Activated CD4-positive, alpha-beta T cell treated with anti-CD3 and anti-CD28 coated beads for 36 hours (primary cell): ENCODE measurements at regions not wholly inside any gene's neighbourhood (a gene's known extent, or its start where the extent isn't known, plus 50 kb on each side); places are given as distances from the start of the nearest gene placed in this dataset.

ENCODE experiments used
- ATAC-seq: fragments of 200-7000 bp; cut with Tn5 transposase; one replicate; pipeline ENCODE4 v1.10.0; 2021; ENCODE audit warnings: mild to moderate bottlenecking, moderate library complexity
- CTCF ChIA-PET: fragments of 350-600 bp; sonication (Branson Sonifier 250); formaldehyde crosslinking; loops from one replicate; lab custom pipeline; 2021; ENCODE audit warnings: antibody characterized with exemption; lab: Charles Lee
- POLR2A ChIA-PET: fragments of 350-600 bp; sonication (Branson Sonifier 250); formaldehyde crosslinking; loops from one replicate; lab custom pipeline; 2021; ENCODE audit warnings: antibody characterized with exemption, inconsistent platforms; lab: Charles Lee
- DNase-seq: peaks from one replicate; pipeline ENCODE4 v3.0.0-alpha.2; 2020
- H3K27ac Mint-ChIP-seq: one replicate; pipeline ENCODE4 v1.8.0; 2021; ENCODE audit warnings: mixed read lengths
- H3K27me3 Mint-ChIP-seq: one replicate; pipeline ENCODE4 v1.8.0; 2021; ENCODE audit warnings: mixed read lengths
- H3K36me3 Mint-ChIP-seq: one replicate; pipeline ENCODE4 v1.8.0; 2021; ENCODE audit warnings: low read depth, mixed read lengths
- H3K4me1 Mint-ChIP-seq: one replicate; pipeline ENCODE4 v1.8.0; 2021; ENCODE audit warnings: mixed read lengths
- H3K4me3 Mint-ChIP-seq: one replicate; pipeline ENCODE4 v1.8.0; 2021; ENCODE audit warnings: mild to moderate bottlenecking, moderate library complexity, mixed read lengths
- H3K9me3 Mint-ChIP-seq: one replicate; pipeline ENCODE4 v1.8.0; 2021; ENCODE audit warnings: low read depth, mixed read lengths
- intact Hi-C, 2 experiments: fragments of 100-400 bp; cut with DNase I in 1 of 2; cut with micrococcal nuclease in 1 of 2; formaldehyde crosslinking; loops; one replicate each; pipeline versions ENCODE4 v1.14.2 to v1.15.1; 2022 to 2024; cut with DNase I, micrococcal nuclease

DNA sequence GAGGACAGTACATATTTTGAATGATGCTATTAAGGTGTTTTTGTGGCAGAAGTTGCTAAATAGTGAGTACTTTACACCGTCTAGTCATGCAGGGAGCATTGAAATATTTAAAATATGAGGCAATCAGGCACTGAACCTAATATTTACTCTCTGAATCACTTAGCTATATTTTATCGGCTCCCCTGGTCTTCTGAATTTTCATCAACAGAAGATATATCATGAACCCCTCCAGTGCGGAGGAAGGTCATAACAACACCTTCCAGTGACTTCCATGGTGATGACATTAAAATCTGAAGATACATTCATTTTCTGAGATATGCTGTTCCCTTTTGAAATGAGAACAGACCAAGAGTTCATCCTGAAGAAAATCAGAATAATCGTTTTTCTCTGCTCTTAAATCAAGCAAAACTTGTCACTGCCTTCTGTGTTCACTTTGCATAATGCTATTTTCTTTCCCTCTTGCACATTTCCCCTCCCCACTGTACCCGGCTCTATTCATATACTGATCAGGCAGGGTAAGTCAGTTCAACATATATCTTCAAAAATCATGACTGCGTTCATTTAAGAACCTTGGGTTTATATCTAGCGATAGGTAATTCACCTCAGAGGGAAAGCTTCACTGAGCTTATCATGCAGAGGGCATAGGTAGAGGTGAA lies 729.9 kb upstream of the GYPC start:
- H3K4me3 Mint-ChIP-seq, result no peak overlapping the region
- ChIA-PET CTCF (no interaction called here), POLR2A (no interaction called here)
- no peak for ATAC-seq
- no peak overlapping the region for H3K27ac Mint-ChIP-seq
- H3K27me3 Mint-ChIP-seq, result peaks cover 2% of the 10 kb centered on the region
- no peaks in the 10 kb centered on the region for H3K4me1 Mint-ChIP-seq
- intact Hi-C loops, result no loop called here
- H3K36me3 Mint-ChIP-seq, result no peaks in the 10 kb centered on the region
- H3K9me3 Mint-ChIP-seq, result peaks cover 4% of the 10 kb centered on the region
- DNase-seq, result no peak

DNA sequence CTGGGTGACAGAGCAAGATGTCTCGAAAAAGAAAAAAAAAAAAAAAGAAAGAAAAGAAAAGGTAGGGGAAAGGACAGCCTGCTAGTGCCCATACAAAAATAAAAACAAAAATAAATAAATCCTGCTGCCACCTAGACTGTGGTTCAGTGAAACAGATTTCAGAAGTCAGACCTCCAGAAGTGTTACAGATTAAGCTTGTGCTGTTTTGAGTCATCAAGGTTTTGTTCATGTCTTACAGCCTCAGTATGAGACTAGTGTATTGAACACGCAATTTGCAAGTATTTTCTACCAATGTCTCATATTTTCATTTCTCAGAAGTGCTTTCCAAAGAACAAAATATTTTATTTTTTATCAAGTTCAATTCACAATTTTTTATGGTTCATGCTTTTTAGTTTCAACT lies 720.4 kb upstream of the GYPC start:
- H3K27me3 Mint-ChIP-seq, result no peaks in the 10 kb centered on the region
- no peak for ATAC-seq
- CTCF ChIA-PET, result no interaction called here
- H3K27ac Mint-ChIP-seq, result no peak overlapping the region
- POLR2A ChIA-PET, result no interaction called here
- H3K9me3 Mint-ChIP-seq, result peaks cover 1% of the 10 kb centered on the region
- intact Hi-C loops, result no loop called here
- no peak for DNase-seq
- H3K4me1 Mint-ChIP-seq, result no peaks in the 10 kb centered on the region
- no peak overlapping the region for H3K4me3 Mint-ChIP-seq
- H3K36me3 Mint-ChIP-seq, result no peaks in the 10 kb centered on the region

DNA sequence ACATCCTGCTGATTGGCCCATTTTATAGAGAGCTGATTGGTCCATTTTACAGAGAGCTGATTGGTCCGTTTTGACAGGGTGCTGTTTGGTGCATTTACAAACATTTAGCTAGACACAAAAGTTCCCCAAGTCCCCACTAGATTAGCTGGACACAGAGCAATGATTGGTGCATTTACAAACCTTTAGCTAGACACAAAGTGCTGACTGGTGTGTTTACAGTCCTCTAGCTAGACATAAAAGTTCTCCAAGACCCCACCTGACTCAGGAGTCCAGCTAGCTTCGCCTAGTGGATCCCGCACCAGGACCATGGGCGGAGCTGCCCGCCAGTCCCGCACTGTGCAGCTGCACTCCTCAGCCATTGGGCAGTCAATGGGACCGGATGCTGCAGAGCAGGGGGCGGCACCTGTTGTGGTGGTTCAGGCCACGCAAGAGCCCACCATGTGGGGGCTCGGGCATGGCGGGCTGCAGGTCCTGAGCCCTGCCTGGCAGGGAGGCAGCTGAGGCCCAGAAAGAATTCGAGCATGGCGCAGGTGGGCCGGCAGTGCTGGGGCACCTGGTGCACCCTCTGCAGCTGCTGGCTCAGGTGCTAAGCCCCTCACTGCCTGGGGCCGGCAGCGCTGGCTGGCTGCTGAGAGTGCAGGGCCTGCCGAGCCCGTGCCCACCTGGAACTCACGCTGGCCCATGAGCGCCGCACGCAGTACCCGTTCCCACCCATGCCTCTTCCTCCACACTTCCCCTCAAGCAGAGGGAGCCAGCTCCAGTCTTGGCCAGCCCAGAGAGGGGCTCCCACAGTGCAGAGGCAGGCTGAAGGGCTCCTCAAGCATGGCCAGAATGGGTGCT lies 713.2 kb upstream of the GYPC start:
- DNase-seq (no peak), ATAC-seq (no peak)
- Mint-ChIP-seq H3K9me3 (peaks cover 5% of the 10 kb centered on the region), H3K27ac (no peak overlapping the region), H3K4me1 (no peaks in the 10 kb centered on the region), H3K4me3 (no peak overlapping the region), H3K27me3 (no peaks in the 10 kb centered on the region), H3K36me3 (no peaks in the 10 kb centered on the region)
- intact Hi-C loops, result no loop called here
- ChIA-PET POLR2A (no interaction called here), CTCF (no interaction called here)

DNA sequence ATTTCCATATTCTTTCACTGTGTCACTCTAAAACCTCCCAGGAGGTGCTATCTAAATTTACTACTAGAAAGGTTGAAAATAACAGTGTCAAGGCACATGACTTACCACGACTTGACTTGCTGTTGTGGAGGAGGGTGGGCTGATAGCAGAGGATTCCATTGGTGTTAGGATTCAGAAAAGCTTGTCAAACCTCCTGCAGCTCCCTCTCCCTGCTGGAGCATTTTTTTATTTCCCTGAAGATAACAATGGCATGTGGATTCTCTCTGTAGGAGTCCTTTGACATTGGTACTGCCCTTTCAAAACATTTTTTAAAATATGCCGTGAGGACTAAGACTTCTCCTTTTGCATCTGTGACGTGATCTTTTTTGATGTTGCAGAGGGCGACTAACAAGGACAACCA lies 696.9 kb upstream of the GYPC start:
- ChIA-PET POLR2A (no interaction called here), CTCF (no interaction called here)
- Mint-ChIP-seq H3K4me1 (no peaks in the 10 kb centered on the region), H3K27me3 (no peaks in the 10 kb centered on the region), H3K27ac (no peak overlapping the region), H3K9me3 (peaks cover 7% of the 10 kb centered on the region), H3K36me3 (no peaks in the 10 kb centered on the region), H3K4me3 (no peak overlapping the region)
- intact Hi-C loops, result no loop called here
- DNase-seq, result no peak
- ATAC-seq, result no peak

DNA sequence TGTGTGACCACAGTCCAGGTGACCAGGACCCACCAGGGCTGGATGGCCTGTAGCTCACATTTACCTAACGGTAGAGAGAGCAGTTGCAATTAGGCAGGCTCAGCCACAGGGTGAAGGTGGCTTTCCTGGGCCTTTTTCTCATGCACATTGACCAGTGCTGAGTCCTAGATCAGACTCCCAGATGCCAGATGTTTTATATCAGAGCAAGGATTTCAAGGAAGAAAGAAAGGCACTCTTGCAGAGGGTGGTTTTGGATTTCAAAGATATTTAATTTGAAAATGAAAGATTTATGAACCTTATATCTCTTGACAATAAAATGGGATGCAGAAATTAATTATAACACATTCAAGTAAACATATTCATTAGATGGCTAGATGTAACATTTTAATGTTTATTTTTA lies 694.2 kb upstream of the GYPC start:
- peaks cover 2% of the 10 kb centered on the region for H3K9me3 Mint-ChIP-seq
- DNase-seq (no peak), ATAC-seq (no peak)
- H3K27me3 Mint-ChIP-seq, result no peaks in the 10 kb centered on the region
- POLR2A ChIA-PET, result no interaction called here
- H3K27ac Mint-ChIP-seq, result no peak overlapping the region
- H3K4me3 Mint-ChIP-seq, result no peak overlapping the region
- H3K36me3 Mint-ChIP-seq, result no peaks in the 10 kb centered on the region
- intact Hi-C loops, result no loop called here
- no peaks in the 10 kb centered on the region for H3K4me1 Mint-ChIP-seq
- CTCF ChIA-PET, result no interaction called here

DNA sequence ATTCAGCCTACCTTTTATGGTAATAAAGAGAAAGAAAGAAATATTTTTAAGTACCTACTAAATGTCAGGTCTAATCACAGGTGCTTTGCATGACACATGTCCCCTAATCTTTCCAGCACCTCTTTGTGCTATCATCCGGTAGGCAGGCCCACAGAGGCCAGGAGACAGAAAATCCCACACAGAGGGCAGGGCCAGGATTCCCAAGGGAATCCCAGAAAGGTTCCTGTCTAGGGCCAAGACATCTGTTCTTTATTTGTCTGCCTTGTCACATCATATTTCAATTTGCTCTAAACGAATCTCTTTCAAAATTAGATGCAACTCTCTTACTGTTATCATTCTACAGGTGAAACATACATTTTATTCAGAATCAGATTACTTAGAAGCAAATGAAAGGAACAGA lies 676.1 kb upstream of the GYPC start:
- DNase-seq (no peak), ATAC-seq (no peak)
- Mint-ChIP-seq H3K36me3 (no peaks in the 10 kb centered on the region), H3K4me1 (no peaks in the 10 kb centered on the region), H3K9me3 (no peaks in the 10 kb centered on the region), H3K27ac (no peak overlapping the region), H3K4me3 (no peak overlapping the region), H3K27me3 (no peaks in the 10 kb centered on the region)
- CTCF ChIA-PET, result no interaction called here
- intact Hi-C loops, result no loop called here
- POLR2A ChIA-PET, result no interaction called here

DNA sequence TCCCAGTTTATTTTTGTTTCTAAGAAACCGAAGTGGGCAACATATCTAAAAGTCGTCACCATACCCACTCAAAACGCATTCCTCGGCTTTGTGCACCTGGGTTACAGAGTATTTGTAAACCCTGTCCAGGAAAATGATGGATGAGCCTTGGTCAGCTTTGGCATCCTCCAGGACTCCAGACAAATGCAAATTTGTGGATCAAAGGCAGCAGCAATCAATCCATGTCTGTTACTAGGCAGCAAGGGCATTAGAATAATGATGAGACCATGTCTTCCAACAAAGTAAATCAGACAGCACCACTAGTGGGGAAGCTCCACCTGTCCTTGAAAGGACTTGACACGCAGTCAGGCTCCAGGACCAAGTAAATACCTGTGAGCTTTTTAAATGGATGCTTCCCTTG lies 672.6 kb upstream of the GYPC start:
- Mint-ChIP-seq H3K4me1 (no peaks in the 10 kb centered on the region), H3K36me3 (no peaks in the 10 kb centered on the region), H3K9me3 (peaks cover 3% of the 10 kb centered on the region), H3K27ac (no peak overlapping the region), H3K27me3 (no peaks in the 10 kb centered on the region), H3K4me3 (no peak overlapping the region)
- intact Hi-C loops, result no loop called here
- no peak for ATAC-seq
- CTCF ChIA-PET, result no interaction called here
- POLR2A ChIA-PET, result no interaction called here
- no peak for DNase-seq

DNA sequence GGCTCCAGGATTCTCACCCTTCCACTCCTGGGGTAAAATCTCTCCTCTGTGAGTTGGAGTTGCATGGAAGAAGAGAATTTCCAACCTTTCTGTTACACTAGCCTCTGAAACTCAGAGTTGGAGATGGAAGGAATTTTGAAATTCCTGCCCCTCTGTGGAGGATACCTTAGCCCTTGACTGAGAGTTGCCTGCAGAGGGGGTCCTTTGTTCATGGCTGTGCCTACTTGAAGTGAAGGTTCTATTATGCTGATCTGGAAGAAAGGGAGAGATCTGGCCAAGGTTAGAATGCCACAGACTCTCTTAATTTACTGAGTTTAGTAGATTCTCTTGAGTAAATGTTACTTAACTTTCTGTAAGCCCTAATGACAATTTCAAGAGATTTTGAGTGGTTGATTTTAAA lies 626.6 kb upstream of the GYPC start:
- Mint-ChIP-seq H3K4me1 (no peaks in the 10 kb centered on the region), H3K27ac (no peak overlapping the region), H3K36me3 (no peaks in the 10 kb centered on the region), H3K4me3 (no peak overlapping the region), H3K27me3 (no peaks in the 10 kb centered on the region), H3K9me3 (peaks cover 4% of the 10 kb centered on the region)
- POLR2A ChIA-PET, result no interaction called here
- CTCF ChIA-PET, result interaction anchor here (0.6 kb wide), 1 partner anchor 75 kb away, joined by 3 read pairs; no protein-coding TSS in a partner anchor
- intact Hi-C loops, result no loop called here
- ATAC-seq, result no peak
- DNase-seq, result no peak

DNA sequence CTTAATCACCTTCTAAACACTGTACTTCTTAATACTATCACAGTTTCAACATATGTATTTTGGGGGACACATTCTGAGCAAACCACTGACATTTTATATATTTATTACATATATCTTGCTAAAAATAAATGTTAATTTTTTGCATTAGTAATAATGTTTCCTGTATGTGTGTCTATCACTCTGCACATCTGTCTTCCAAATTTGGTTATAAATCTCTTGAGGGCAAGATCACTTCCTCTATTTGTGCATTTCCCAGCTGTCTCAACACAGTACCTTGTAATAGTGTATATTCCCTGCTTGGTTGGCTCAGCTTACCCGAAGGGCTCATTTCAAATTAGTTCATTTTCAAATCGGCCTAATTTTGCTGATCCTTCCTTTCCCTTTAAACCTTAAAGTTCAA lies 617.1 kb upstream of the GYPC start:
- DNase-seq (no peak), ATAC-seq (no peak)
- Mint-ChIP-seq H3K27ac (no peak overlapping the region), H3K4me3 (no peak overlapping the region), H3K4me1 (no peaks in the 10 kb centered on the region), H3K9me3 (no peaks in the 10 kb centered on the region), H3K27me3 (no peaks in the 10 kb centered on the region), H3K36me3 (no peaks in the 10 kb centered on the region)
- CTCF ChIA-PET, result no interaction called here
- POLR2A ChIA-PET, result no interaction called here
- intact Hi-C loops, result no loop called here

DNA sequence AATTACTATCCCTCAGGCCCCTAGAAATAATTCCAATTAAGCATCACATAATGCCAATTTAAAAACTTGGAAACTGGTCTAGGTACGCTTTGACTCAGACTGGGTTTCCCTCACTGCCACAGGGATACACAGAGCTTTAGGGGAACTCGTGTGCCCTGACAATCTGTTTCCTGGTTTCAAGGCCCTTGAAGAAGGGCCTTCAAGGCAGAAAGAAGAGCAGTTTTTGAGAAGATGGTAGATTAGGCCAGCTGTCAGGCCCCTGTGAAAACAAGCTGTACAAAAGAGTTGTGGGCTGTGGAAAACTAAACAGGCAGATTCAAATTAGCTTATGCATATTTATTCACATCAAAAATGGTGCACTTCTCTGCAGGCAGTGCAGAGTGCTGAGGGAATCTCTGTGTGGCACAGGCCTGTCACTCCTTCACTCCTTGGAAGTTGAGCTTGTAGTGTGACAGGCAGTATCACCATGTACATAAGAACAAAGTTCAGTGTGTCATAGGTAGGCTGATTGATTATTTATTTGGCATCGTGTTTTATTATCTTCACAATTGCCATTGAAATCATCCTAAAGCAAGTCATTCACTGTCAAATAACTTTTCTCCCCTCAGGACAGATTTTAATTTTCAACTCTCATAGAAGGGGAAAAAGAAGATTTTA lies 614.4 kb upstream of the GYPC start:
- Mint-ChIP-seq H3K36me3 (no peaks in the 10 kb centered on the region), H3K9me3 (no peaks in the 10 kb centered on the region), H3K4me1 (no peaks in the 10 kb centered on the region), H3K27me3 (no peaks in the 10 kb centered on the region), H3K27ac (no peak overlapping the region), H3K4me3 (no peak overlapping the region)
- ChIA-PET CTCF (no interaction called here), POLR2A (no interaction called here)
- DNase-seq, result no peak
- intact Hi-C loops, result no loop called here
- ATAC-seq, result no peak

DNA sequence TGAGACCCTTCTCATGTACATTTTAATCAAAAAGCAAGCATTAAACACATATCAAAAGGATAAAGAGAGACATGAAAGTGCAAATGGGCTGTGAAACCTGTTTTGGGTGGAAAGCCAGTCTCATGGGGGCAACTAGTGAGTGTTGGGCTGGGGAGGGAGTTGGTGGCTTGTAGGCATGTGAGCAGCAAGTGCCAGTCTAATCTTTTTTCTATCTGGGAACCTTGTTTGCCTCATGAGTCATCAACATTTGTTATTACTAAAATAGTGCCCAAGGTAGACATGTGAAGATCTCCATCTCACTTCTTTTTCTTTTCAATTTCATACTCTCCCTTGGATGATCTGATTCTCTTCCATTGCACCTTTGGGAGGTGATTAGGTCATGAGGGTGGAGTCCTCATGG lies 613.9 kb upstream of the GYPC start:
- H3K27me3 Mint-ChIP-seq, result no peaks in the 10 kb centered on the region
- no peaks in the 10 kb centered on the region for H3K9me3 Mint-ChIP-seq
- no peaks in the 10 kb centered on the region for H3K4me1 Mint-ChIP-seq
- intact Hi-C loops, result no loop called here
- ChIA-PET POLR2A (no interaction called here), CTCF (no interaction called here)
- DNase-seq, result no peak
- H3K4me3 Mint-ChIP-seq, result no peak overlapping the region
- no peaks in the 10 kb centered on the region for H3K36me3 Mint-ChIP-seq
- ATAC-seq, result no peak
- H3K27ac Mint-ChIP-seq, result no peak overlapping the region

DNA sequence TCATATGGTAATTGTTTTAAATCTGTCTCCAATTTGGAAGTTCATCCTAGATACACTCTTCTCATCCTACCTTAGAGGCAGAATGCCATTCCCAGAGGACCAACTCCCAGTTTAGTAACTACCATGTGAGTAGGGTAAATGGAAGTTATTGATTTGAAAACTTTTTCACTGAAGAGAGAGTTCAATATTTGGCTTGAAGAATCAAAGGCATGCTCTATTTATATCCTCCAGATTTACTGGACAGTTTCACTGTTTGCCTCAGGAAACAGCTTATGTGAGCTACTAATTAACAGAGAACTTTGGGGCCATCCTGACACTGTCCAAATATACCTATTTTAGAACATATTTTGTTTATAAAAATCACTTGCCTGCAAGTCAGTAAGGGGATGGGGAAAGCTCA lies 607.2 kb upstream of the GYPC start:
- Mint-ChIP-seq H3K27ac (no peak overlapping the region), H3K9me3 (peaks cover 9% of the 10 kb centered on the region), H3K4me3 (no peak overlapping the region), H3K4me1 (no peaks in the 10 kb centered on the region), H3K36me3 (no peaks in the 10 kb centered on the region), H3K27me3 (no peaks in the 10 kb centered on the region)
- intact Hi-C loops, result no loop called here
- ATAC-seq, result no peak
- DNase-seq, result no peak
- POLR2A ChIA-PET, result no interaction called here
- CTCF ChIA-PET, result no interaction called here
